ENCODE measurements at regions not wholly inside any gene's neighbourhood (a gene's known extent, or its start where the extent isn't known, plus 50 kb on each side); places are given as distances from the start of the nearest gene placed in this dataset.

GRCh38 chr5:106962464-106963230 lies 708.1 kb downstream of the EFNA5 start:
- 63% methylated on average over 7 of the region's 7 CpGs for WGBS (ENCODE audit: insufficient coverage, low coverage, low lambda C conversion rate, missing lambda C conversion rate)
- intact Hi-C loops (cut with DNase I): no loop called here
- TF ChIP-seq CTCF (IDR thresholded peaks at IDR 0.05) (no peak), POLR2A (IDR thresholded peaks at IDR 0.05) (no peak)
- Histone ChIP-seq H3K27me3 (no peaks in the 10 kb centered on the region), H3K4me1 (no peaks in the 10 kb centered on the region), H3K4me3 (no peak overlapping the region), H3K9me3 (no peaks in the 10 kb centered on the region), H3K27ac (no peak overlapping the region), H3K36me3 (no peaks in the 10 kb centered on the region)
- DNase-seq: no peak
- ATAC-seq: no peak

- no peak overlapping the region for H3K27ac ChIP-seq
- no peak overlapping the region for H3K4me3 ChIP-seq
- 33% methylated on average over 2 of the region's 2 CpGs for WGBS (ENCODE audit: insufficient coverage, low coverage, low lambda C conversion rate, missing lambda C conversion rate)
- H3K4me1 ChIP-seq: no peaks in the 10 kb centered on the region
- H3K36me3 ChIP-seq: no peaks in the 10 kb centered on the region
- H3K27me3 ChIP-seq: no peaks in the 10 kb centered on the region
- intact Hi-C loops (cut with DNase I): no loop called here
- TF ChIP-seq CTCF (IDR thresholded peaks at IDR 0.05) (no peak), POLR2A (IDR thresholded peaks at IDR 0.05) (no peak)
- no peaks in the 10 kb centered on the region for H3K9me3 ChIP-seq
- no peak for DNase-seq
- no peak for ATAC-seq
These were observed 711.4 kb downstream of the EFNA5 start for GRCh38 chr5:106959387-106959786.

- H3K9me3 ChIP-seq: no peaks in the 10 kb centered on the region
- TF ChIP-seq CTCF (IDR thresholded peaks at IDR 0.05): no peak
- no peak for TF ChIP-seq POLR2A (IDR thresholded peaks at IDR 0.05)
- H3K4me3 ChIP-seq: no peak overlapping the region
- H3K27ac ChIP-seq: no peak overlapping the region
- H3K36me3 ChIP-seq: no peaks in the 10 kb centered on the region
- intact Hi-C loops (cut with DNase I): no loop called here
- no peak for DNase-seq
- WGBS (ENCODE audit: insufficient coverage, low coverage, low lambda C conversion rate, missing lambda C conversion rate): 78% methylated on average over 3 of the region's 3 CpGs
- no peaks in the 10 kb centered on the region for H3K27me3 ChIP-seq
- H3K4me1 ChIP-seq: no peaks in the 10 kb centered on the region
- ATAC-seq: no peak
These were observed 713.4 kb downstream of the EFNA5 start for GRCh38 chr5:106957336-106957735.

- 44% methylated on average over 1 of the region's 1 CpG for WGBS (ENCODE audit: insufficient coverage, low coverage, low lambda C conversion rate, missing lambda C conversion rate)
- no peaks in the 10 kb centered on the region for H3K4me1 ChIP-seq
- H3K36me3 ChIP-seq: no peaks in the 10 kb centered on the region
- ATAC-seq (no peak), DNase-seq (no peak)
- no peak overlapping the region for H3K4me3 ChIP-seq
- no peak overlapping the region for H3K27ac ChIP-seq
- H3K27me3 ChIP-seq: no peaks in the 10 kb centered on the region
- H3K9me3 ChIP-seq: no peaks in the 10 kb centered on the region
- intact Hi-C loops (cut with DNase I): no loop called here
- TF ChIP-seq CTCF (IDR thresholded peaks at IDR 0.05): no peak
- TF ChIP-seq POLR2A (IDR thresholded peaks at IDR 0.05): no peak
These were observed 713.9 kb downstream of the EFNA5 start for GRCh38 chr5:106956886-106957285.

Measured in right lobe of liver (tissue), 6 donors.